ENCODE measurements at regions not wholly inside any gene's neighbourhood (a gene's known extent, or its start where the extent isn't known, plus 50 kb on each side); places are given as distances from the start of the nearest gene placed in this dataset.

- TF ChIP-seq POLR2A (IDR thresholded peaks at IDR 0.05) (no peak), POLR2AphosphoS5 (IDR thresholded peaks at IDR 0.05) (no peak)
- TF ChIP-seq, protein P1, sequence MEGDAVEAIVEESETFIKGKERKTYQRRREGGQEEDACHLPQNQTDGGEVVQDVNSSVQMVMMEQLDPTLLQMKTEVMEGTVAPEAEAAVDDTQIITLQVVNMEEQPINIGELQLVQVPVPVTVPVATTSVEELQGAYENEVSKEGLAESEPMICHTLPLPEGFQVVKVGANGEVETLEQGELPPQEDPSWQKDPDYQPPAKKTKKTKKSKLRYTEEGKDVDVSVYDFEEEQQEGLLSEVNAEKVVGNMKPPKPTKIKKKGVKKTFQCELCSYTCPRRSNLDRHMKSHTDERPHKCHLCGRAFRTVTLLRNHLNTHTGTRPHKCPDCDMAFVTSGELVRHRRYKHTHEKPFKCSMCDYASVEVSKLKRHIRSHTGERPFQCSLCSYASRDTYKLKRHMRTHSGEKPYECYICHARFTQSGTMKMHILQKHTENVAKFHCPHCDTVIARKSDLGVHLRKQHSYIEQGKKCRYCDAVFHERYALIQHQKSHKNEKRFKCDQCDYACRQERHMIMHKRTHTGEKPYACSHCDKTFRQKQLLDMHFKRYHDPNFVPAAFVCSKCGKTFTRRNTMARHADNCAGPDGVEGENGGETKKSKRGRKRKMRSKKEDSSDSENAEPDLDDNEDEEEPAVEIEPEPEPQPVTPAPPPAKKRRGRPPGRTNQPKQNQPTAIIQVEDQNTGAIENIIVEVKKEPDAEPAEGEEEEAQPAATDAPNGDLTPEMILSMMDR (IDR thresholded peaks at IDR 0.05), result no peak
These were observed 109.6 kb upstream of the PJA2 start for GRCh38 chr5:109519416-109519815.
